A549 (cell line): ENCODE measurements at regions not wholly inside any gene's neighbourhood (a gene's known extent, or its start where the extent isn't known, plus 50 kb on each side); places are given as distances from the start of the nearest gene placed in this dataset.

Source experiments
- CEBPB ChIP-seq, 2 experiments: fragments of >200 bp in 1 of 2; sonication (Bioruptor Twin) in 1 of 2; formaldehyde crosslinking in 1 of 2; IDR thresholded peaks; 2 replicates each; pipeline ENCODE4 v1.6.1; 2012 to 2016
- CTCF ChIP-seq: fragments of >200 bp; sonication (Bioruptor Twin); formaldehyde crosslinking; IDR thresholded peaks from 3 replicates; pipeline ENCODE4 v1.5.1; 2016
- FOSL2 ChIP-seq, 2 experiments: fragments of 450-650 bp in 1 of 2; fragments of >200 bp in 1 of 2; sonication (Bioruptor Twin) in 1 of 2; formaldehyde crosslinking; IDR thresholded peaks; 2 replicates each; pipeline versions ENCODE4 v1.5.0 to v1.6.1; 2016 to 2020; ENCODE audit warnings: mild to moderate bottlenecking in 1 of 2, moderate library complexity in 1 of 2
- JUN ChIP-seq, 2 experiments: fragments of >200 bp; sonication (Bioruptor Twin); formaldehyde crosslinking; IDR thresholded peaks; 2 replicates in 1 of 2; 3 replicates in 1 of 2; pipeline ENCODE4 v1.6.1; 2016 to 2017
- MYC ChIP-seq: IDR thresholded peaks from 2 replicates; pipeline ENCODE4 v1.6.1; 2012; ENCODE audit warnings: mild to moderate bottlenecking, inconsistent platforms, low read length, improper control_type of control experiment, borderline replicate concordance
- NFE2L2 ChIP-seq: fragments of 150-350 bp; conservative IDR thresholded peaks from 2 replicates; pipeline ENCODE4 v1.6.1; 2014; ENCODE audit warnings: low read length
- PHF8 ChIP-seq: fragments of 200-600 bp; sonication (generic); IDR thresholded peaks from 2 replicates; pipeline ENCODE4 v1.6.1; 2016; ENCODE audit warnings: low read depth, mild to moderate bottlenecking, antibody characterized with exemption, moderate library complexity, borderline replicate concordance
- REST ChIP-seq: fragments of 200-600 bp; sonication (generic); IDR thresholded peaks from 2 replicates; pipeline ENCODE4 v1.6.1; 2016; ENCODE audit warnings: antibody characterized with exemption, mild to moderate bottlenecking, moderate library complexity
- SMC3 ChIP-seq: fragments of >200 bp; sonication (Bioruptor Twin); formaldehyde crosslinking; IDR thresholded peaks from 3 replicates; pipeline ENCODE4 v1.6.1; 2018; ENCODE audit warnings: inconsistent platforms

DNA sequence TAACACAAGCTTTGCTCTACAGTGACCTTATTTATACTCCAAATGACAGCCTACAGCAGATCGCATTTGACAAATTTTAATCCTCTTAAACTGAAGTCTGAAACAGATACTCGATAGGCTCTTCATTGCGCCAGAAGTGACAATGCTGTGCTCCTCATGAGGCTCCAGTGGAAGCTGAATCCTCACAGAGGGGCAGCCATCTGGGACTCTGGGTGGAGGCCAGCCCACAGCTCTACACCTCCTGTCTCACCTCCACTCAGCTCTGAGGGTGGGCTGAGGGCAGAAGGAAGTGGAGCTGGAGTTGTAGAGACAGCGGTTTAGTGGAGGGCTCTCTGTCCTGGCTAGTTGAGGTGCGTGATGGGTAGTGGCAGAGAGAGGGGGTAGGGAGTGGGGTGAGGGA, 283.3 kb upstream of the ANKRD55 start:
- no peak for TF ChIP-seq SMC3
- no peak for TF ChIP-seq JUN (IDR thresholded peaks at IDR 0.05)
- no peak for TF ChIP-seq CTCF
- TF ChIP-seq PHF8, result no peak
- no peak for TF ChIP-seq CEBPB (IDR thresholded peaks at IDR 0.05)
- TF ChIP-seq FOSL2 (IDR thresholded peaks at IDR 0.05), result no peak
- no peak for TF ChIP-seq FOSL2 (CRISPR knock-in tag; IDR thresholded peaks at IDR 0.05)
- TF ChIP-seq REST, result no peak
- no peak for TF ChIP-seq NFE2L2
- no peak for TF ChIP-seq MYC
